ENCODE measurements at regions not wholly inside any gene's neighbourhood (a gene's known extent, or its start where the extent isn't known, plus 50 kb on each side); places are given as distances from the start of the nearest gene placed in this dataset.

DNA sequence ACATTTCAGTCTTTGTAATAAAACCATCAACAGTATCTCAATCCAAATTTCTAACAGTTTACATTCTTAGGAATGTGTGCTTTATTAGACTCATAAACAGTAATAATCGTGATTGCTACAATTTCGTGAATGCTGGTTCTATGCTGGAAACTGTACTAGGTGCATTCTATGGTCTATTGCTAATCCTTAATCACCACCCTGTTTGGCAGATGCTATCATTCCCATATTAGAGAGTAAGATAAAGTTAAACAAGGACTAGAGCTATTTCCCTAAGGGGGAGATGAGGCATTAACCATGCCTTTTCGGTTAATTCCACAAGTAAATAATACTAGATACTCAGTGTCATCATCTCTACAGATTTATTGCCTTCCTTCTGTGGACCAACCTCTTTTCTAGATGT is 244.0 kb downstream of the PAX3 start:
- no peak for DNase-seq (ENCODE audit: low read depth)
- no peak overlapping the region for H3K4me3 ChIP-seq (ENCODE audit: low read depth, low read length)
- TF ChIP-seq, protein P1, sequence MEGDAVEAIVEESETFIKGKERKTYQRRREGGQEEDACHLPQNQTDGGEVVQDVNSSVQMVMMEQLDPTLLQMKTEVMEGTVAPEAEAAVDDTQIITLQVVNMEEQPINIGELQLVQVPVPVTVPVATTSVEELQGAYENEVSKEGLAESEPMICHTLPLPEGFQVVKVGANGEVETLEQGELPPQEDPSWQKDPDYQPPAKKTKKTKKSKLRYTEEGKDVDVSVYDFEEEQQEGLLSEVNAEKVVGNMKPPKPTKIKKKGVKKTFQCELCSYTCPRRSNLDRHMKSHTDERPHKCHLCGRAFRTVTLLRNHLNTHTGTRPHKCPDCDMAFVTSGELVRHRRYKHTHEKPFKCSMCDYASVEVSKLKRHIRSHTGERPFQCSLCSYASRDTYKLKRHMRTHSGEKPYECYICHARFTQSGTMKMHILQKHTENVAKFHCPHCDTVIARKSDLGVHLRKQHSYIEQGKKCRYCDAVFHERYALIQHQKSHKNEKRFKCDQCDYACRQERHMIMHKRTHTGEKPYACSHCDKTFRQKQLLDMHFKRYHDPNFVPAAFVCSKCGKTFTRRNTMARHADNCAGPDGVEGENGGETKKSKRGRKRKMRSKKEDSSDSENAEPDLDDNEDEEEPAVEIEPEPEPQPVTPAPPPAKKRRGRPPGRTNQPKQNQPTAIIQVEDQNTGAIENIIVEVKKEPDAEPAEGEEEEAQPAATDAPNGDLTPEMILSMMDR (IDR thresholded peaks at IDR 0.05; ENCODE audit: insufficient read depth, low read length) = no peak

DNA sequence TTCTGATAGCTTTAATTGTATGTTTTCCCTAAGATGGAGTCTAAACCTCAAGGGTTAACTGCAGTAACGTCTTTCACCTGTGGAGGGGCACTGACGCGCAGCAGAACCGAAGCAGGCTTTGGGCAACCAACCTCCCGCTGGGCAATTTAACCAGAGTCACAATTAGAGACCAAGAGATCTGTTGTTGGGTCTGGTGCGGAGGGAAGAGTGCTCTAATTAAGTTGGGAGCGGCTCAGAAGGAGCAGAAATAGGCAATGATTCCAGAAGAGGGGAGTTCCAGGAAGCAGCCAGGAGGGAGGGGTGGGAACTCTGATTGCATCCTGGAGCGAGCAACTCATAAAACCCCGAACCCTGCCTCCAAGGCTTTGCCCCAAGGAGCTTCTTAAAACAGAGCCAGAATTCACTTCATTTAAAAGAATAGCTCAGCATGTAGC is 245.8 kb downstream of the PAX3 start:
- DNase-seq (ENCODE audit: low read depth) = no peak
- TF ChIP-seq, protein P1 (IDR thresholded peaks at IDR 0.05; ENCODE audit: insufficient read depth, low read length) = no peak
- no peak overlapping the region for H3K4me3 ChIP-seq (ENCODE audit: low read depth, low read length)

DNA sequence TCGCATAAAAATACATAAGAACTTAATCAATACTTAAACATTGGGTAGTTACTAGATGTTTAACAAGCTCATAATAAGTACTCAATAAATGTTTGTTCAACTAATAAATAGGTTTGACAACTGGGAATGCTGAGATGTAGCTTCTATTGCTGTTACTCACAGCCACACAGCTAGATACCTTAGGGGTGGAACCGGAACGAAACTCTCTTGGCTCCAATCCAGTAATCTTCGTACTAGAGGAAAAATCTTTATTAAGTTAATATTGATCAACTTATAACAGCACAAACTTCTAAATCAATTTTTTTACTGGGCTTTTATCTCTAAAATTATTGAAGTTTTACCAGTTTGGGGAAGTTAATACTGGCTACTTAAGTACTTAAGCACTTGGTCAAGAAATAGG is 247.8 kb downstream of the PAX3 start:
- no peak for DNase-seq (ENCODE audit: low read depth)
- TF ChIP-seq, protein P1 (IDR thresholded peaks at IDR 0.05; ENCODE audit: insufficient read depth, low read length) = no peak
- H3K4me3 ChIP-seq (ENCODE audit: low read depth, low read length) = no peak overlapping the region

DNA sequence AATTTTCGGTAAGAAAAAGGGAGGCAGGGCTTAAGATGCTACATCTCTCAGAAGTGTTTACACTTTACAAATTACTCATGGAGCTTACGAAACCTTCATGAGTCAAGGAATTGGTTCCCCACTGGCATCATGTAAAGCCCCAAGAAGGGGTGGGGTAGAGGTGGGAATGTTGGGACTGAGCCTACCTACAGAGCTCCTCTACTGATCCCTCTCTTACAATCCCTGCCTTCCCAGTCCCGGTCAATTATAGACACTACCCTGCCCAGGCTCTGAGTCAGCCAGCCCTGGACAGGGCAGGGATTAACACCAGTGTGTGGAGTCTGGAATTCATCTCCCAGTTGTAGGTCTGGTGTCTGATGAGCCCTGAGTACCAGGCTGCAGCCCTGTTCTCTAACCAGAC is 248.9 kb downstream of the PAX3 start:
- TF ChIP-seq, protein P1 (IDR thresholded peaks at IDR 0.05; ENCODE audit: insufficient read depth, low read length) = no peak
- no peak overlapping the region for H3K4me3 ChIP-seq (ENCODE audit: low read depth, low read length)
- DNase-seq (ENCODE audit: low read depth) = no peak

DNA sequence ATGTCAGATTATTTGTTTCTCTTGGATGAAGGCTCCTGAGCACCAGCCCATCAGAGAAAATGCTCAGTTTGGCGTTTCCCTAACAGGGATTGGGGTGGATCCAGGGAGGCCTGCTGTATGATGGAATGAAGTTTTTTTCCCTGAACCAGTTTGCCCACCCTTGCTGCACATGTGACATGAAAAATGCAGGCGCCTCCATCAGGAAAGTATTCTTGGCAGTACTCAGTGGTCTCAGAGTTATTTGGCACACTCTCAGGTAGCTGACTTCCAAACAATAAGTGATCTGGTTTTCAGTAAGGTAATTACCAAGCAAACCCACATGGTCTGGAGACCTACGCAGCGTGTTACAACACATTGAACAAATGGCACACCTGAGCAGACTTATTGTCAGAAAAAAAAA is 254.9 kb downstream of the PAX3 start:
- H3K4me3 ChIP-seq (ENCODE audit: low read depth, low read length) = no peak overlapping the region
- TF ChIP-seq, protein P1 (IDR thresholded peaks at IDR 0.05; ENCODE audit: insufficient read depth, low read length) = no peak
- no peak for DNase-seq (ENCODE audit: low read depth)

DNA sequence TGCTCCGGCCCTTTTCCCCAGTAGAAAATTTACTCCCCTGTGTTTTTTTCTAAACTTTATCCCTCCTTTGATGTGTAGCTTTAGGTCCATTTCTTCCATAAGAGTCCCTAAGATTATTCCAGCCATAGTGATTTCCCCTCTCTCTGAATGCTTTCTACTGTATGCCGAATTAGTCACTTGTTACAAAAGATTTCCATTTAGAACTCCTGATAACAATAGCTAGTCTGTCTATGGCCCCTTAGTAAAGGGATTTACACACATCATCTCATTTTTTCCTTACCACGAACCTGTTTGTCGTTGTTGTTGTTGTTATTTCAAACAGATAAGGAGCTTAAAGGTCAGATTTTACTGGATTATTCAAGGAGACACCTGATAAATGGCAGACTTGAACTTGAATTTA is 256.1 kb downstream of the PAX3 start:
- no peak overlapping the region for H3K4me3 ChIP-seq (ENCODE audit: low read depth, low read length)
- TF ChIP-seq, protein P1 (IDR thresholded peaks at IDR 0.05; ENCODE audit: insufficient read depth, low read length) = no peak
- no peak for DNase-seq (ENCODE audit: low read depth)

DNA sequence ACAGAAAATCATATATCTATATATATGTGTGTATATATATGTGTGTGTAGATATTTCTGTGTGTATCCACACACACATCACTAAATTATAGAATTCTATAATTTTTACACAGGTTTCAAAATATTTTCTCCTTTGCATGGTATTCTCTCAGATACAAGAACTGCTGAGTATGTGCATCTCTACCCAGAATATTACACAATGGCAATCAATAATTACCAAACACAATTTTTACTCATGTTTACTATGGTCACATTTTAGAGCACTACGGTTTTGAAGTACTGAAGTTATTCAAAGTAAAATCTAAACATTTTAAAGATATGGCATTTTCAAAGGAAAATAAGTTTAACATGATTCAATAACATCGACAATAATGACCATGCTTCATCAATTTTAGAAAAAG is 258.5 kb downstream of the PAX3 start:
- no peak overlapping the region for H3K4me3 ChIP-seq (ENCODE audit: low read depth, low read length)
- TF ChIP-seq, protein P1 (IDR thresholded peaks at IDR 0.05; ENCODE audit: insufficient read depth, low read length) = no peak
- no peak for DNase-seq (ENCODE audit: low read depth)

All from fibroblast of the aortic adventitia (primary cell).